ENCODE measurements at regions not wholly inside any gene's neighbourhood (a gene's known extent, or its start where the extent isn't known, plus 50 kb on each side); places are given as distances from the start of the nearest gene placed in this dataset.

GRCh38 chr3:157815739-157816138, 290.5 kb downstream of the SHOX2 start:
- Mint-ChIP-seq H3K27me3 (ENCODE audit: low read depth, poor library complexity) (peaks cover 3% of the 10 kb centered on the region), H3K36me3 (ENCODE audit: low read depth) (no peaks in the 10 kb centered on the region), H3K9me3 (no peaks in the 10 kb centered on the region), H3K27ac (no peak overlapping the region), H3K4me1 (peaks cover 8% of the 10 kb centered on the region), H3K4me3 (no peak overlapping the region)
- TF ChIP-seq CTCF (IDR thresholded peaks at IDR 0.05), result no peak
- no peak for DNase-seq

- no peak overlapping the region for H3K4me3 Mint-ChIP-seq
- no peaks in the 10 kb centered on the region for H3K9me3 Mint-ChIP-seq
- H3K4me1 Mint-ChIP-seq, result no peaks in the 10 kb centered on the region
- no peak for DNase-seq
- no peak for TF ChIP-seq CTCF (IDR thresholded peaks at IDR 0.05)
- no peak overlapping the region for H3K27ac Mint-ChIP-seq
- H3K27me3 Mint-ChIP-seq (ENCODE audit: low read depth, poor library complexity), result no peaks in the 10 kb centered on the region
- H3K36me3 Mint-ChIP-seq (ENCODE audit: low read depth), result no peaks in the 10 kb centered on the region
Observed at GRCh38 chr3:157810924-157811718, 295.1 kb downstream of the SHOX2 start.

- no peak overlapping the region for H3K27ac Mint-ChIP-seq
- no peaks in the 10 kb centered on the region for H3K36me3 Mint-ChIP-seq (ENCODE audit: low read depth)
- H3K4me1 Mint-ChIP-seq, result no peaks in the 10 kb centered on the region
- no peak for DNase-seq
- H3K9me3 Mint-ChIP-seq, result peaks cover 15% of the 10 kb centered on the region
- no peak for TF ChIP-seq CTCF (IDR thresholded peaks at IDR 0.05)
- no peak overlapping the region for H3K4me3 Mint-ChIP-seq
- H3K27me3 Mint-ChIP-seq (ENCODE audit: low read depth, poor library complexity), result peaks cover 7% of the 10 kb centered on the region
Observed at GRCh38 chr3:157807280-157807679, 298.9 kb downstream of the SHOX2 start.

GRCh38 chr3:157805538-157805937, 300.7 kb downstream of the SHOX2 start:
- no peaks in the 10 kb centered on the region for H3K36me3 Mint-ChIP-seq (ENCODE audit: low read depth)
- H3K4me1 Mint-ChIP-seq, result no peaks in the 10 kb centered on the region
- no peak overlapping the region for H3K4me3 Mint-ChIP-seq
- TF ChIP-seq CTCF (IDR thresholded peaks at IDR 0.05), result no peak
- peaks cover 7% of the 10 kb centered on the region for H3K27me3 Mint-ChIP-seq (ENCODE audit: low read depth, poor library complexity)
- peaks cover 32% of the 10 kb centered on the region for H3K9me3 Mint-ChIP-seq
- no peak for DNase-seq
- no peak overlapping the region for H3K27ac Mint-ChIP-seq

GRCh38 chr3:157794771-157795170, 291.6 kb upstream of the VEPH1 start:
- no peaks in the 10 kb centered on the region for H3K27me3 Mint-ChIP-seq (ENCODE audit: low read depth, poor library complexity)
- no peak for DNase-seq
- no peaks in the 10 kb centered on the region for H3K4me1 Mint-ChIP-seq
- no peak for TF ChIP-seq CTCF (IDR thresholded peaks at IDR 0.05)
- no peak overlapping the region for H3K27ac Mint-ChIP-seq
- H3K36me3 Mint-ChIP-seq (ENCODE audit: low read depth), result no peaks in the 10 kb centered on the region
- no peak overlapping the region for H3K4me3 Mint-ChIP-seq
- peaks cover 16% of the 10 kb centered on the region for H3K9me3 Mint-ChIP-seq

GRCh38 chr3:157793745-157794144, 290.5 kb upstream of the VEPH1 start:
- no peaks in the 10 kb centered on the region for H3K27me3 Mint-ChIP-seq (ENCODE audit: low read depth, poor library complexity)
- no peaks in the 10 kb centered on the region for H3K4me1 Mint-ChIP-seq
- H3K4me3 Mint-ChIP-seq, result no peak overlapping the region
- no peaks in the 10 kb centered on the region for H3K36me3 Mint-ChIP-seq (ENCODE audit: low read depth)
- H3K9me3 Mint-ChIP-seq, result peaks cover 6% of the 10 kb centered on the region
- TF ChIP-seq CTCF (IDR thresholded peaks at IDR 0.05), result no peak
- no peak overlapping the region for H3K27ac Mint-ChIP-seq
- no peak for DNase-seq

All from nephron progenitor cell (in vitro differentiated cells).